22Rv1 (cell line): ENCODE measurements at regions not wholly inside any gene's neighbourhood (a gene's known extent, or its start where the extent isn't known, plus 50 kb on each side); places are given as distances from the start of the nearest gene placed in this dataset.

Source experiments
- H3K27ac ChIP-seq: fragments of 450-650 bp; 2 replicates; pipeline ENCODE4 v1.5.1; 2017
- ZFX ChIP-seq: fragments of 450-650 bp; IDR thresholded peaks from 2 replicates; pipeline ENCODE4 v1.6.1; 2017; ENCODE audit warnings: antibody characterized with exemption, borderline replicate concordance
- TF ChIP-seq, protein P1 (sequence below): fragments of 450-650 bp; IDR thresholded peaks from 2 replicates; pipeline ENCODE4 v1.5.1; 2017; ENCODE audit warnings: mild to moderate bottlenecking

- H3K27ac ChIP-seq, result no peak overlapping the region
- TF ChIP-seq, protein P1, sequence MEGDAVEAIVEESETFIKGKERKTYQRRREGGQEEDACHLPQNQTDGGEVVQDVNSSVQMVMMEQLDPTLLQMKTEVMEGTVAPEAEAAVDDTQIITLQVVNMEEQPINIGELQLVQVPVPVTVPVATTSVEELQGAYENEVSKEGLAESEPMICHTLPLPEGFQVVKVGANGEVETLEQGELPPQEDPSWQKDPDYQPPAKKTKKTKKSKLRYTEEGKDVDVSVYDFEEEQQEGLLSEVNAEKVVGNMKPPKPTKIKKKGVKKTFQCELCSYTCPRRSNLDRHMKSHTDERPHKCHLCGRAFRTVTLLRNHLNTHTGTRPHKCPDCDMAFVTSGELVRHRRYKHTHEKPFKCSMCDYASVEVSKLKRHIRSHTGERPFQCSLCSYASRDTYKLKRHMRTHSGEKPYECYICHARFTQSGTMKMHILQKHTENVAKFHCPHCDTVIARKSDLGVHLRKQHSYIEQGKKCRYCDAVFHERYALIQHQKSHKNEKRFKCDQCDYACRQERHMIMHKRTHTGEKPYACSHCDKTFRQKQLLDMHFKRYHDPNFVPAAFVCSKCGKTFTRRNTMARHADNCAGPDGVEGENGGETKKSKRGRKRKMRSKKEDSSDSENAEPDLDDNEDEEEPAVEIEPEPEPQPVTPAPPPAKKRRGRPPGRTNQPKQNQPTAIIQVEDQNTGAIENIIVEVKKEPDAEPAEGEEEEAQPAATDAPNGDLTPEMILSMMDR, result no peak
- TF ChIP-seq ZFX, result no peak
These were observed 74.9 kb upstream of the POU3F2 start for GRCh38 chr6:98759459-98759858.

- H3K27ac ChIP-seq, result no peak overlapping the region
- TF ChIP-seq ZFX, result no peak
- TF ChIP-seq, protein P1, result no peak
These were observed 69.9 kb upstream of the POU3F2 start for GRCh38 chr6:98764373-98764911.

GRCh38 chr6:98769546-98769945 lies 64.8 kb upstream of the POU3F2 start:
- H3K27ac ChIP-seq, result no peak overlapping the region
- TF ChIP-seq, protein P1, result peak; percentile 70
- no peak for TF ChIP-seq ZFX

DNA sequence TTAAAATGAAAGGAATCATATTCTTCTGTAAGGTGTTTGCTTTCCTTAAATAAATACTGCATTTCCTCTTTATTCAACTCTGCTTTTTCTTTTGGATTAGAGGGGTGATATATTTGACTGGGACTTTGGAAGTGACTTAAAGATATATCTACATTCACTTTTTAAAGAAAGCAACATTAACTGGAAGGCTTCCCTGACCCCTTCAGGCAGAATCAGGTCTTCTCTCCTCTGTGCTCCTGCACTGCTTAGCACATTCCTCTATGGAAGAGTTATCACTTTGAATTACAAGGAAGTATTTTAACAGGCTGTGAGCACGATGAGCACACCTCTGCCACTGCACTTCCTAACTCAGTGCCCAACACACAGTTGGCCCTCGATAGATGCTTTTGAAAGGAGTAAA lies 59.2 kb upstream of the POU3F2 start:
- H3K27ac ChIP-seq, result no peak overlapping the region
- no peak for TF ChIP-seq ZFX
- TF ChIP-seq, protein P1, result no peak

GRCh38 chr6:98777762-98778161 lies 56.6 kb upstream of the POU3F2 start:
- H3K27ac ChIP-seq, result no peak overlapping the region
- TF ChIP-seq, protein P1, result no peak
- TF ChIP-seq ZFX, result no peak

GRCh38 chr6:98779618-98780017 lies 54.8 kb upstream of the POU3F2 start:
- H3K27ac ChIP-seq, result no peak overlapping the region
- TF ChIP-seq, protein P1, result no peak
- TF ChIP-seq ZFX, result no peak

DNA sequence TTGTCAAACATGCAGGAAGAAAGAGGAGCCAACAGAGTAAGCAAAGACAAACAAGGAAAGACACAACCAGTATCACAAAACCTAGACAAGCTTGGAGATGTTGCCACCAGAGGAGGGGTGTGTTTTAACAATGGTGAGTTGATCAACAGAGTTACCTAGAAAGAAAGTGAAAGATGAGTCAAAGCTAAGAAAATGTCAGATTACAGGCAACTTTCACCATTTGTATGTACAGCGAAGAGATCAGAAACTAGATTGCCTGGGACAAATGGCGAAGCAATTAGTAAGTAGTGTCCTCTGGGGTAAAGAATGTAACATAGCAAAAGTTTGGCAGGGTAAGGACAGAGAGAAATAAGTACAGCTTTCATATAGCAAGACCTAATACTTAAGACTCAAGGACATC lies 51.6 kb upstream of the POU3F2 start:
- no peak for TF ChIP-seq ZFX
- TF ChIP-seq, protein P1, result no peak

More for the DNA sequence above, 51.6 kb upstream of the POU3F2 start:
- no peak overlapping the region for H3K27ac ChIP-seq
